DMS 273 (cell line): ENCODE measurements at regions not wholly inside any gene's neighbourhood (a gene's known extent, or its start where the extent isn't known, plus 50 kb on each side); places are given as distances from the start of the nearest gene placed in this dataset.
"Not testable (repeated sequence)": the region's sequence is repeated elsewhere in the genome, so short reads cannot be mapped to it uniquely, and the experiment has no call there.

Source experiments
- DNase-seq: peaks from one replicate; lab custom pipeline; 2025; ENCODE audit not compliant: unreplicated experiment; lab: John Stamatoyannopoulos, UW

GRCh38 chr12:85626784-85627171, 209.4 kb downstream of the RASSF9 start:
- no peak for DNase-seq

- DNase-seq = peak; percentile 1
Measured at GRCh38 chr12:85627584-85627983, 208.6 kb downstream of the RASSF9 start.

GRCh38 chr12:85628562-85628961, 207.6 kb downstream of the RASSF9 start:
- DNase-seq = not testable (repeated sequence)

- no peak for DNase-seq
Measured at GRCh38 chr12:85630851-85631250, 205.4 kb downstream of the RASSF9 start.

- DNase-seq = no peak
Measured at GRCh38 chr12:85632390-85632789, 203.8 kb downstream of the RASSF9 start.

GRCh38 chr12:85633491-85633890, 202.7 kb downstream of the RASSF9 start:
- DNase-seq = no peak

GRCh38 chr12:85639834-85640233, 196.4 kb downstream of the RASSF9 start:
- no peak for DNase-seq

- no peak for DNase-seq
Measured at GRCh38 chr12:85641796-85642195, 194.4 kb downstream of the RASSF9 start.

- DNase-seq = no peak
Measured at GRCh38 chr12:85642288-85642687, 193.9 kb downstream of the RASSF9 start.

GRCh38 chr12:85642808-85643207, 193.4 kb downstream of the RASSF9 start:
- no peak for DNase-seq

GRCh38 chr12:85644508-85644907, 191.7 kb downstream of the RASSF9 start:
- no peak for DNase-seq

- no peak for DNase-seq
Measured at GRCh38 chr12:85653731-85654455, 182.3 kb downstream of the RASSF9 start.

GRCh38 chr12:85654456-85654840, 181.8 kb downstream of the RASSF9 start:
- no peak for DNase-seq

GRCh38 chr12:85656561-85656960, 179.6 kb downstream of the RASSF9 start:
- no peak for DNase-seq

GRCh38 chr12:85657251-85657650, 179.0 kb downstream of the RASSF9 start:
- no peak for DNase-seq

GRCh38 chr12:85657836-85658630, 178.2 kb downstream of the RASSF9 start:
- DNase-seq = no peak

- no peak for DNase-seq
Measured at GRCh38 chr12:85659754-85660530, 176.3 kb downstream of the RASSF9 start.

- no peak for DNase-seq
Measured at GRCh38 chr12:85661461-85662206, 174.6 kb downstream of the RASSF9 start.

GRCh38 chr12:85662207-85662602, 174.0 kb downstream of the RASSF9 start:
- no peak for DNase-seq

- DNase-seq = no peak
Measured at GRCh38 chr12:85663631-85664030, 172.6 kb downstream of the RASSF9 start.

- no peak for DNase-seq
Measured at GRCh38 chr12:85664429-85664828, 171.8 kb downstream of the RASSF9 start.
